CD8-positive, alpha-beta memory T cell (primary cell): ENCODE measurements at regions not wholly inside any gene's neighbourhood (a gene's known extent, or its start where the extent isn't known, plus 50 kb on each side); places are given as distances from the start of the nearest gene placed in this dataset.

Experiments
- CTCF ChIA-PET: fragments of 350-600 bp; sonication (Branson Sonifier 250); formaldehyde crosslinking; loops from one replicate; lab custom pipeline; 2021; ENCODE audit warnings: antibody characterized with exemption; lab: Charles Lee
- POLR2A ChIA-PET: fragments of 350-600 bp; sonication (Branson Sonifier 250); formaldehyde crosslinking; loops from one replicate; lab custom pipeline; 2021; ENCODE audit warnings: antibody characterized with exemption; lab: Charles Lee
- DNase-seq, 5 donors: peaks; one replicate each; pipeline versions ENCODE4 v3.0.0 to v3.0.0-alpha.2; 2020 to 2022; ENCODE audit warnings: mixed read lengths in 1 of 5
- H3K27ac ChIP-seq: one replicate; pipeline ENCODE4 v1.7.0; 2013; ENCODE audit warnings: low read depth, mild to moderate bottlenecking, low read length, moderate library complexity
- H3K27me3 ChIP-seq: 2 replicates; pipeline ENCODE4 v1.7.0; 2013; ENCODE audit warnings: low read length, mild to moderate bottlenecking; ENCODE audit not compliant: insufficient read depth, poor library complexity, severe bottlenecking
- H3K36me3 ChIP-seq: 2 replicates; pipeline ENCODE4 v1.7.0; 2013; ENCODE audit warnings: mild to moderate bottlenecking, low read length, moderate library complexity; ENCODE audit not compliant: insufficient read depth
- H3K4me1 ChIP-seq: 2 replicates; pipeline ENCODE4 v1.7.0; 2013; ENCODE audit warnings: mild to moderate bottlenecking, low read length, moderate library complexity; ENCODE audit not compliant: insufficient read depth
- H3K4me3 ChIP-seq: 2 replicates; pipeline ENCODE4 v1.7.0; 2013; ENCODE audit warnings: mild to moderate bottlenecking, low read length
- H3K9me3 ChIP-seq: 2 replicates; pipeline ENCODE4 v1.7.0; 2013; ENCODE audit warnings: mild to moderate bottlenecking, low read length
- H3K27ac Mint-ChIP-seq, 8 donors: one replicate each; pipeline ENCODE4 v1.8.0; 2020 to 2021; ENCODE audit warnings: mixed read lengths in 8 of 8, mild to moderate bottlenecking in 6 of 8, inconsistent platforms in 3 of 8, moderate library complexity in 3 of 8
- H3K27me3 Mint-ChIP-seq, 2 donors: one replicate each; pipeline ENCODE4 v1.8.0; 2020 to 2021; ENCODE audit warnings: mixed read lengths in 2 of 2, mild to moderate bottlenecking in 1 of 2, moderate library complexity in 1 of 2
- H3K36me3 Mint-ChIP-seq, 3 donors: one replicate each; pipeline ENCODE4 v1.8.0; 2020 to 2021; ENCODE audit warnings: mixed read lengths in 3 of 3, inconsistent platforms in 1 of 3, mild to moderate bottlenecking in 1 of 3
- H3K4me1 Mint-ChIP-seq, 3 donors: one replicate each; pipeline ENCODE4 v1.8.0; 2020 to 2021; ENCODE audit warnings: mixed read lengths in 3 of 3, inconsistent platforms in 1 of 3, mild to moderate bottlenecking in 1 of 3
- H3K4me3 Mint-ChIP-seq, 7 donors: one replicate each; pipeline ENCODE4 v1.8.0; 2020 to 2021; ENCODE audit warnings: mixed read lengths in 7 of 7, mild to moderate bottlenecking in 6 of 7, moderate library complexity in 4 of 7, inconsistent platforms in 2 of 7
- H3K9me3 Mint-ChIP-seq, 5 donors: one replicate each; pipeline ENCODE4 v1.8.0; 2020 to 2022; ENCODE audit warnings: mixed read lengths in 5 of 5, mild to moderate bottlenecking in 3 of 5, moderate library complexity in 2 of 5, inconsistent platforms in 1 of 5

DNA sequence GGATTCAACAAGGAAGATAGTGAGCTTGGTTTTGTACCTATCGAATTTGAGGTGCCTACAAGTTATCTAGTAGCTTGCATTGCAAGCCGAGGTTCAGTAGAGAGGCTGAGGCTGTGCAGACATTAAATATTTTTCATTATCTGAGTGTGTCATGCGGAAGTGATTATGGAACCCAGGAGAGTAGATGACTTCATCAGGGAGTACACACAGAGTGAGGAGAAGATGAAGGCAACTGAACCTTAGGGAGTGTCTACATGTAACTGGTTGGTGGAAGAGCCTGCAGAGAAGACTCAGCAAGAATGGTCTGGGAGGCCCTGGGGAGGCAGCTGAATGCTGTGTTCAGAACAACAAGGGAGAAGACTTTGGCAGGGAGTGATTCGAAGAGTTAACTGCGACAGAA lies 393.9 kb downstream of the ARHGEF28 start:
- Histone ChIP-seq H3K27me3 (no peaks in the 10 kb centered on the region), H3K9me3 (no peaks in the 10 kb centered on the region), H3K4me1 (no peaks in the 10 kb centered on the region), H3K27ac (no peak overlapping the region), H3K36me3 (no peaks in the 10 kb centered on the region), H3K4me3 (no peak overlapping the region)
- H3K4me1 Mint-ChIP-seq, result no peaks in the 10 kb centered on the region
- CTCF ChIA-PET, result no interaction called here
- POLR2A ChIA-PET, result no interaction called here
- no peak for DNase-seq
- H3K36me3 Mint-ChIP-seq, result no peaks in the 10 kb centered on the region
- no peak overlapping the region for H3K4me3 Mint-ChIP-seq
- peak overlapping the region in 1 of 8 donors; percentile 1 for H3K27ac Mint-ChIP-seq
- H3K27me3 Mint-ChIP-seq, result peaks cover 14 to 33% of the 10 kb centered on the region in 2 donors
- H3K9me3 Mint-ChIP-seq, result peaks cover 0 to 2% (median 0%) of the 10 kb centered on the region in 5 donors

GRCh38 chr5:74017786-74018211 lies 391.8 kb downstream of the ARHGEF28 start:
- Mint-ChIP-seq H3K27me3 (peaks cover 15 to 28% of the 10 kb centered on the region in 2 donors), H3K27ac (no peak overlapping the region), H3K9me3 (no peaks in the 10 kb centered on the region), H3K36me3 (no peaks in the 10 kb centered on the region), H3K4me1 (no peaks in the 10 kb centered on the region), H3K4me3 (no peak overlapping the region)
- Histone ChIP-seq H3K4me3 (no peak overlapping the region), H3K27ac (no peak overlapping the region), H3K27me3 (no peaks in the 10 kb centered on the region), H3K9me3 (no peaks in the 10 kb centered on the region), H3K4me1 (no peaks in the 10 kb centered on the region), H3K36me3 (no peaks in the 10 kb centered on the region)
- no peak for DNase-seq
- ChIA-PET CTCF (no interaction called here), POLR2A (no interaction called here)

DNA sequence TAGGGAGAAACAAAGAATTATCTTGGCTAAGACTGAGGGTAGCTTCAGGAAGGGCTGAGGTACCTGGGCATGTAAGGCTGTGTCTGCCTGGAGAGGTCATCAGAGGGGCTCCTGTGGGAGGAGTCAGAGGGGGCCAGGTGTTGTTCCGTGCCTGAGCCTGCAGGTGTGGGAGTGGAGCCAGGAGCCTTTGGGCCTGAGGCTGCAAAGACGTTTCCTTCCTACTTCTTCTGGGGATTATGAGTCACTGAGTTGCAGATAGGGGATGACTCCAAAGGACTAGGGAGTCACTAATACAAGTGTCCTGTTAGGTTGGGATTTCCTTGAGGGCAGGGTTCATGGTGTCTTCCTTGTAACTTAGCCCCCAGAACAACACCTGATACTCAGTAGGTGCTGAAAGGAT lies 391.1 kb downstream of the ARHGEF28 start:
- no peaks in the 10 kb centered on the region for H3K9me3 Mint-ChIP-seq
- H3K27me3 Mint-ChIP-seq, result peaks cover 12 to 25% of the 10 kb centered on the region in 2 donors
- Histone ChIP-seq H3K4me3 (no peak overlapping the region), H3K9me3 (no peaks in the 10 kb centered on the region), H3K27ac (no peak overlapping the region), H3K36me3 (no peaks in the 10 kb centered on the region), H3K27me3 (no peaks in the 10 kb centered on the region), H3K4me1 (no peaks in the 10 kb centered on the region)
- H3K36me3 Mint-ChIP-seq, result no peaks in the 10 kb centered on the region
- DNase-seq, result no peak
- H3K4me3 Mint-ChIP-seq, result no peak overlapping the region
- CTCF ChIA-PET, result no interaction called here
- no peak overlapping the region for H3K27ac Mint-ChIP-seq
- POLR2A ChIA-PET, result no interaction called here
- no peaks in the 10 kb centered on the region for H3K4me1 Mint-ChIP-seq

- no peak for DNase-seq
- Histone ChIP-seq H3K9me3 (no peaks in the 10 kb centered on the region), H3K4me3 (no peak overlapping the region), H3K27me3 (no peaks in the 10 kb centered on the region), H3K36me3 (no peaks in the 10 kb centered on the region), H3K27ac (no peak overlapping the region), H3K4me1 (no peaks in the 10 kb centered on the region)
- no peaks in the 10 kb centered on the region for H3K4me1 Mint-ChIP-seq
- no peak overlapping the region for H3K27ac Mint-ChIP-seq
- H3K9me3 Mint-ChIP-seq, result no peaks in the 10 kb centered on the region
- ChIA-PET CTCF (no interaction called here), POLR2A (no interaction called here)
- peaks cover 12 to 30% of the 10 kb centered on the region in 2 donors for H3K27me3 Mint-ChIP-seq
- no peak overlapping the region for H3K4me3 Mint-ChIP-seq
- no peaks in the 10 kb centered on the region for H3K36me3 Mint-ChIP-seq
These were observed 390.4 kb downstream of the ARHGEF28 start for GRCh38 chr5:74016373-74016772.

DNA sequence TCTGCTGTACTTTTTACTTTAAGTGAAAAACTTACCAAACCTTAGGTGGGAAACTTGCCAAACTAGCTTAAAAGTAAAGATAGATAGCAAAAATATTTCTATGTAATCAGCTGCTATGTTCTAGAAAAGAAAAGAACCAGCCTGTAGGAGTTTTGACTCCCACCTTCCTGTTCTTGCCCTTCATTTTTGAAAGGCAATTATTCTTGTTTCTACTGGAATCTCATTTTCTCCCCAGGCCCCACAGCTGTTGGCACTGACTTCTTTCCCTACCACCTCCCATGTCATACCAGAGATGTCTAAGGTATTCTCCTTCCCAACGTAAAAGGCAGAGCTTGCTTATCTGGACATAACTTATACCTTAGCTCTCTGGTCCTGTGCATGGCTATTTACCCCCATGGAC lies 389.7 kb downstream of the ARHGEF28 start:
- no peak for DNase-seq
- POLR2A ChIA-PET, result no interaction called here

DNA sequence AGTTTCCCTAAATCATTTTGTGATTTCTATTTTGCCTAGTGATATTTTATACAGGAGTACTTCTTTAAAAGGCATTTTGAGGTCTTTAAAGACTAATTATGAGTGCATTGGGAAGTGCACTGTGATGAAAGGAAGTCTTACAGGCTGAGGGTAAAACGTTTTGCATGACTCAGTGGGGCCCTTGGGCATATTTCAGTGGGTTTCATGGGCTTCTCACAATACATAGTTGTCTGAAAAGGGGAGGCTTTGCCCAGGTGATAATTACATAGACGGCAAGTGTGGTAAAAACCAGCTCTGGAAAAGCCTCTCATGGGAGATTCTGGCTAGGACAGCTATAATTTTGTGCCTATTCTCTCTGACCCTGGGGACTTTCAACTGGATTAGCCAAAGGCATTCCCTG lies 387.2 kb downstream of the ARHGEF28 start:
- H3K36me3 ChIP-seq, result no peaks in the 10 kb centered on the region
- CTCF ChIA-PET, result no interaction called here
- H3K4me1 Mint-ChIP-seq, result no peaks in the 10 kb centered on the region
- peaks cover 0 to 1% (median 0%) of the 10 kb centered on the region in 5 donors for H3K9me3 Mint-ChIP-seq
- H3K9me3 ChIP-seq, result no peaks in the 10 kb centered on the region
- POLR2A ChIA-PET, result no interaction called here
- no peaks in the 10 kb centered on the region for H3K36me3 Mint-ChIP-seq
- H3K4me3 ChIP-seq, result no peak overlapping the region
- peaks cover 8 to 43% of the 10 kb centered on the region in 2 donors for H3K27me3 Mint-ChIP-seq
- no peaks in the 10 kb centered on the region for H3K4me1 ChIP-seq
- peaks cover 4% of the 10 kb centered on the region for H3K27me3 ChIP-seq
- no peak for DNase-seq
- no peak overlapping the region for H3K4me3 Mint-ChIP-seq
- no peak overlapping the region for H3K27ac ChIP-seq
- H3K27ac Mint-ChIP-seq, result no peak overlapping the region

More for the DNA sequence above, 389.7 kb downstream of the ARHGEF28 start:
- Histone ChIP-seq H3K9me3 (no peaks in the 10 kb centered on the region), H3K4me3 (no peak overlapping the region), H3K4me1 (no peaks in the 10 kb centered on the region), H3K36me3 (no peaks in the 10 kb centered on the region), H3K27me3 (no peaks in the 10 kb centered on the region), H3K27ac (no peak overlapping the region)
- peaks cover 12 to 35% of the 10 kb centered on the region in 2 donors for H3K27me3 Mint-ChIP-seq
- no peaks in the 10 kb centered on the region for H3K36me3 Mint-ChIP-seq
- H3K9me3 Mint-ChIP-seq, result no peaks in the 10 kb centered on the region
- H3K4me1 Mint-ChIP-seq, result no peaks in the 10 kb centered on the region
- no peak overlapping the region for H3K4me3 Mint-ChIP-seq
- CTCF ChIA-PET, result no interaction called here
- H3K27ac Mint-ChIP-seq, result no peak overlapping the region

DNA sequence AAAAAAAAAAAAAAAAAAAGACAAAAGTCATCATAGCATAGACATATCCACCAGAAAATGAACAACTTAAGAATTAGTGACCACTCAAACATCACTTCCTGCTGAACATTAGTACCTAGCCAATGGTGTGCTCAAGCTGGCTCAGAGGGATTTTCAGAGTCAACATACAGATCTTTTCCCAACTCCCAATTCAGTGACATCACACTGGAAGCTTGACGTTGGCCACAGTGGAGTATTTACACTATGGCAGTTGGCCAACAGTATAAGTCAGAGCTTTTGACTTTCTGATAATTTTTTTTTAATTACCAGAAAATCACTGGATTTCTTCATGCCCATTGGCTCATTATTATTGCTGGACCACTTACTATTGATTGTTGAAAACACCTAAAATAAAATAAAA lies 383.5 kb downstream of the ARHGEF28 start:
- POLR2A ChIA-PET, result no interaction called here
- H3K27ac Mint-ChIP-seq, result no peak overlapping the region
- peaks cover 5 to 36% of the 10 kb centered on the region in 2 donors for H3K27me3 Mint-ChIP-seq

GRCh38 chr5:74007193-74007592 lies 381.2 kb downstream of the ARHGEF28 start:
- Mint-ChIP-seq H3K36me3 (no peaks in the 10 kb centered on the region), H3K9me3 (peaks cover 0 to 1% (median 0%) of the 10 kb centered on the region in 5 donors), H3K27ac (no peak overlapping the region), H3K4me3 (no peak overlapping the region), H3K27me3 (peaks cover 2 to 31% of the 10 kb centered on the region in 2 donors), H3K4me1 (no peaks in the 10 kb centered on the region)
- Histone ChIP-seq H3K4me1 (no peaks in the 10 kb centered on the region), H3K4me3 (no peak overlapping the region), H3K9me3 (no peaks in the 10 kb centered on the region), H3K27ac (no peak overlapping the region), H3K36me3 (no peaks in the 10 kb centered on the region), H3K27me3 (peaks cover 4% of the 10 kb centered on the region)
- DNase-seq, result no peak
- ChIA-PET CTCF (no interaction called here), POLR2A (no interaction called here)

More for the DNA sequence above, 383.5 kb downstream of the ARHGEF28 start:
- Mint-ChIP-seq H3K9me3 (peaks cover 0 to 1% (median 0%) of the 10 kb centered on the region in 5 donors), H3K36me3 (no peaks in the 10 kb centered on the region), H3K4me1 (no peaks in the 10 kb centered on the region), H3K4me3 (no peak overlapping the region)
- CTCF ChIA-PET, result no interaction called here
- peaks cover 4% of the 10 kb centered on the region for H3K27me3 ChIP-seq
- no peak overlapping the region for H3K4me3 ChIP-seq
- no peaks in the 10 kb centered on the region for H3K4me1 ChIP-seq
- no peaks in the 10 kb centered on the region for H3K9me3 ChIP-seq
- DNase-seq, result no peak
- no peaks in the 10 kb centered on the region for H3K36me3 ChIP-seq
- no peak overlapping the region for H3K27ac ChIP-seq

DNA sequence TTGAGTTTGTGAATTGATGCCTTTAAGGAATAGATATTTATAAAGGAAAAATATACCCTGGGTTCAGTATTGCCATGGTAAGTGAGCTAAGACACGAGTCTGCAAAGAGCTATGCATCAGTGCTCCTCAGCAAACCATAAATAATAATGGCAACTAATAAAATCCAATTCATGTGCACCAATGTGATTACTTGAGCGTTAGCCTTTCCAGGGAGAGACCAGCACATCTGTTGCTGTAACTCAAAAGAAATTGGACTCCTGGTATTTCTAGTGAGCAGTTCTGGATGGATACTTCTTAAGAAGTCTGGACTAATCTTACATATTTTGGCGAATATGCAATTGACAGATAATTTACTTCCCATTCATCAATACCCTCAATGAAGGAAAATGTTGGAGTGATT lies 373.3 kb downstream of the ARHGEF28 start:
- H3K27me3 ChIP-seq, result no peaks in the 10 kb centered on the region
- no peak overlapping the region for H3K4me3 ChIP-seq
- H3K27ac ChIP-seq, result no peak overlapping the region
- H3K9me3 ChIP-seq, result no peaks in the 10 kb centered on the region
- Mint-ChIP-seq H3K27ac (no peak overlapping the region), H3K27me3 (peaks cover 2 to 5% of the 10 kb centered on the region in 2 donors), H3K36me3 (no peaks in the 10 kb centered on the region), H3K9me3 (no peaks in the 10 kb centered on the region), H3K4me3 (no peak overlapping the region), H3K4me1 (no peaks in the 10 kb centered on the region)
- H3K36me3 ChIP-seq, result no peaks in the 10 kb centered on the region
- CTCF ChIA-PET, result no interaction called here
- no peaks in the 10 kb centered on the region for H3K4me1 ChIP-seq
- POLR2A ChIA-PET, result no interaction called here
- DNase-seq, result no peak
